Stimulated activated CD8-positive, alpha-beta memory T cell treated with anti-CD3 and anti-CD28 coated beads, Interleukin-15, amount 100 ng/mL, for 1 hour (primary cell): ENCODE measurements at regions not wholly inside any gene's neighbourhood (a gene's known extent, or its start where the extent isn't known, plus 50 kb on each side); places are given as distances from the start of the nearest gene placed in this dataset.
"Not testable (repeated sequence)": the region's sequence is repeated elsewhere in the genome, so short reads cannot be mapped to it uniquely, and the experiment has no call there.

Source experiments
- DNase-seq: peaks from one replicate; pipeline ENCODE4 v3.0.0-alpha.2; 2020; ENCODE audit warnings: low read depth

DNA sequence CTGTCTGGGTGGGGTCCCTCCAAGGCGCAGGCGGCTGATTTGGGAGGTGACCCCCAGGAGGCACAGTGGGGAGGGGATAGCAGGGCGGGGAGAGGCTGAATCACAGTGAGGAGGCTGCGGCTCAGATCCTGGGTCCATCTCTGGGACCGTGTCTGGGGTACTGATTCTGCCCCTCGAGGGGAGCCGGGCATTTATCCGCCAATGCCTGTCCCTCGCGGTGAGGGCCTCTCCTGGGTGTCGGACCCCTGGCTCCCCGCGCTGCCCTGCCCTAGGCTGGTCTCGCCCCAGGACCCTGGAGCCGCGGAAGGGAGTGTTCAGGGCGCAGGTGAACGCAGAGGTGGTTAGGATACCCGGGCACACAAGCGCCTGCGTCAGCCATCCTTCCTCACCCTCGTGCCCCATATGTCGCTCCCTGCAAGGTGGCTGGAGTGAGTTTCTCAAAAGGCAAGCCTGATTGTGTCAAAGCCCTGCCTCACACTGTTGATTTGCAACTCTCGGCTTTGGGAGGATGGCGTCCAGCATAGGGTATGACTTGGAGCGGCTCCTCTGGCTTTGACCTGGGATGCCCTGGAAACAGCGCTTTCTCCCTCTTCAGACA is 530.9 kb downstream of the PTPRU start:
- no peak for DNase-seq

DNA sequence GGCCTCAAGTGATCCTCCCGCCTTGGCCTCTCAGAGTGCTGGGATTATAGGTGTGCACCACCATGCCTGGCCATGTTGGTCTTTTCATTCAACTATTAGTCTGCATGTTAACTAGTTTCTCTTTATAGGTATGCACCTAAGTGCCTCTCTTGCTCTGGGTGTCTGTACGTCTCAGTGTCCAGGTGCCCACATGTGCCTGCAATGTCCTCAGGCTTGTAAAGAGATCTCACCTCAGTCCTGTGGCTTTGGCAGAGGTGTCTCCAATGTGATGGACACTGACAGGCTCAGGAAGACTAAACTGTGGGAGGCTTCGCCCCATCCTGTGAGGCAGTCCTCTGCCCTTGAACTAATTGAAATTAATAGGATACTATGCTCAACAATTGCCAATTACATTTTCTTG is 526.3 kb downstream of the PTPRU start:
- no peak for DNase-seq

DNA sequence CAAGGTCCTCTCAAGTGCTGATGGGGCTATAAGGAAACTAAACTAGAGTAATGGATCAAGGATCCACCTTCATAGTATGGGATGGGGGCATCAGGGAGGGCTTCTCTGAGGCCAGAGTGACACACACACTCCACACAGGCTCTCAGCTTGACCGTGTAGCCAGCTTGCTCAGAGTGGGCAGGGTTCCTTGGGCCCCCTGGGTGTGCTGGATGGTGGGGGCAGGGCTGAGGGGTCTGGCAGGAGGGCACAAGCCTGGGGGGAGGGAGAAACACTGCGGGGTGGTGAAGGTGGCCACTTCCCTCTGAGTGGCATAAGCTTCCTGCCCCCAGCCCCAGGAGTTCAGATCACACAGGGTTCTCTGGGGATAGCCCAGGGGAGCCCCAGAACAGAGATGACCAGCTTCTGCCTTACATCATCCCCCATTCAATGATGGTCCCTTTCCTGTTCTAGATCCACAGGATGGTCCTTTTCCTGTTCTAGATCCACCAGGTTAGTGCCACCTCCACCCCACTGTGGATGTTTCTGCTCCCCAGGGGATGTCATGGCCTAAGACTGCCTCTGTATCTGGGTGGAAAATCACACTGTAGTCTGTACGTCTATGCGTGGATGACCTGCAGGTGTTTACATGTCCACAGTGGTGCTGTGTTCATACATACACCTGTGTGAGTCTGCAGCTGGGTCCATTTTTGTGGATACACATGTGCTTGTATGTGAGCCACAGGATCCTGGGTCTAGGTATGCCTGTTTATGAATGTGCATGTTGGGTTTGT is 525.0 kb downstream of the PTPRU start:
- no peak for DNase-seq

DNA sequence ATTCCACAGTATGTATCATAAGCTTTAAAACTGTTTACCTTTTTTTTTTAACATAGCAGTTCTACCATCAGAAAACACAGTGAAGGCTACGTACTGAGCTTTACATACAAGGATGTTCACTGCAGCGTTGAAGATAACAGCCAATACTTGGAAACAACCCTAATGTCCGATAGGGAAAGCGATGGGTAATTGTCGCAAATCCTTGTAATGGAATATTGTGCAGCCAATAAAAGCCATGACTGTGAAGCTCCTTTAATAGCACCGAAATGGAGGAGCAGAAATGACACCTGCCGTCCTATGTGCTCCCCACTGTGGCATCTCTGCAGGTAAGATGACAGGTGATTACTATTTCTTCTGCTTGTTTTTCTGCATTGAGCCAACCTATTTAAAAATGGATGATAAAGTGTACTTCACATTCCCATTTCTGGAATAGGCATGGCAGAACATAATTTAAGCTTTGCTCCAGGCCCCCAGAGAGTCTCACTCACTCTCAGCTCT is 523.8 kb downstream of the PTPRU start:
- no peak for DNase-seq

DNA sequence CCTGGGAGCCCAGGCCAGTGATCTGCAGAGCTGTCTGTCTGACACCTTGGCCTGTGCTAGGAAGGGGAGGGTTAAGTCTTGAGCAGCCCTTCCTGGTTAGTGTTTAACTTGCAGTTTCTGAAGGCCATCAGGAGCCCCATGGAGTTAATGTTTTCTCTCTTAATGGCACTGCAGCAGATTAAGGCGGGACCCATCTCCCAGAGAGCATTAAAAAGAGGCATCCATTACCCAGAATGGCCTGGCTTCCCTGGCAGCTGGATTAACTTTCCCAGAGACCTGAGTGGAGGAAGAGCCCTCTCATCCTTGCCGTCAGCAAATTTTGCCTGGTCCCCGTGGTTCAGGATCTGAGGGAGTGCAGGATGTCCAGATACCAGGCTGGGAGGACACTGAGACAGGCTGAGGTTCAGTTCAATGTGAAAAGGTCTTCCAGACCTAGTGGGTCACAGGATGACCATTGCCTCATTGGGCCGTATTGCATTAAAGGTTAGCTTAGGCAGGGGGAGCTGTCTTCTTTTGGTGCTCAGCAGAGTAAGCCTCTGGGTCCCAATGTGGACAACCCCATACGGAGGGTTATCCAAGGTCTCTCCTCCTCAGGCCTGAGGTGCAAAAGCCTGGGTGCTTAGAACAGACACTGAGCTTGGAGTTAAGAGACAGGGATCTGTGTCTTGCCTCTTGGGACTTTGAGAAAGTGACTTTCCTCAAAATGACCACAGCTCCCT is 522.6 kb downstream of the PTPRU start:
- no peak for DNase-seq

DNA sequence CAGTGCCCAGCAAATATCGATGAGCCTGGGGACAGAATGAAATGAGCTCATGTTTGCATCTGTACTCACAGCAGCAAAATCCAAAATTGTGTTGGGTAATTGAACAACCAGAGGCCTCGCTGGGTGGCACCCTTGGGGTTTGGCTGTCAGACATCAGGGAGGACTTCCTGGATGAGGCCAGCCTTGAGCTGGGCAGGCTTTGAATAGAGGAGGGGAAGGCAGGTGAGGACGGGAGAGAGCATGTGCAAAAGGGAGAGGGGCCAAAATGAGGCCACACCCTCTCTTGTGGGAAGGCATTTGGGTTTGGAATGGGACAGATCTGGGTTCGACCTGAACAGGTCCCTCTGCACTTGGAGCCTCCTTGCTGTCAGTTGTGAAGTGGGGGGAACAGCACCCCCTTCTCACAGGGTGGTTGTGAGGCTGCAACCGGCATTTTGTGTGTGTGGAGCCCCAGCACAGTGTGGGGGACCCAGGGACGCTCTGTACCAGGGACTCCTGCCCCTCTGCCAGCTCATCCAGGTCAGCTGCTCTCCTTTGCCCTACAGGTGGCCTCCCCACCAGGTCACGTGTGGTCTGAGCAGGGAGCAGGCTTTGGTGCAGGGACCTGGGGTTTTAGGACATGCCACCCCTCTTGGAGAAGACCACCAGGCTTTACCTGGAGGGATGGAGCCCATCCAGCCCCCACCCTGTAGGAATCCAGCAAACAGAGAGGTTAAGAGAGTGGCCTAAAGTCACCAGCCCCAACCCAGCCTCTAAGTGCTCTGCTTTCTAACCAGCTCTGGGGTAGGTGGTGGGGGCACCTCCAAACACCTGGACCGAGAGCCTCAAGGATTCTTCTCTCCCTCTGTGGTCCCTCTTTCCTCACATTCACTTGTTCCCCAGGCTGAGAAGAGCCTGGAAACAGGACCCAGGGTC is 521.8 kb downstream of the PTPRU start:
- no peak for DNase-seq

DNA sequence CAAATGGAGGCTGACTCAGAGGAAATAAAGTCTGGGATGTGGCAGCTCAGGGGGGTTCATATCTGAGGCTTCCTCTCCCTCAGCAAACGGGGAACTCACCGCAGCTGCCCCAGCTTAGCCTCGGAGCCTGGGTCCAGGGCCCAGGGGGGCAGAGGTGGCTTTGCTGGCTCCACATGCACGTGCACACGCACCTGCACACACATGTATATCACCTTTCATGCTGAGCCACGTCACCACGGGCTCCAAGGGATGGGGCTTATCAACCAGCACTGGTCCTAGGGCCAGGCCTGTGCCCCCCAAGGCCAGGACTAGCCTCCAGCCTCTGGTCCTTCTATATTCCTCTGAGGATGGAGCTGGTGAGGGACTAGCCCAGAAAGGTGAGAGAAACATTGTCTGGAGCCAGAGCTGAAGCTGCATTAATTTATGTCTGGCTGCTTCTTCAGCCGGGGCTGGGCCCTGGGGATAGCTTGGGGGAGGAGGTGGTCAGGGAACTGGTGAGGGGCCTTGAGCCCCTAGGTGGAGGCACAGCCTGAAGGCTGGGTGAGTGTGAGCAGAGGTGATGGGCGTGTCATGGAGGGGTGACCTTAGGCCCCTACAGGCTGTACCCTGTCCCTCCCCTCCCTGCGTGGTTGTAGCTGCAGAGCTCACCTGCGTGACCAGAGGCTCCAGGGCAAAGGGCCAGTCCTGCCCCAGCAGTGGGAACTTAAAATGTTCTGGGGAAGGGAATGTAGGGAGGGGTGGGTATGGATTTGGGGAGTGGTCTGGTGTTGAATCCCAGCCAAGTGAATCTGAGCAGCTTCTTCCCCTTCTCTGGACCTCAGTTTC is 520.8 kb downstream of the PTPRU start:
- no peak for DNase-seq

DNA sequence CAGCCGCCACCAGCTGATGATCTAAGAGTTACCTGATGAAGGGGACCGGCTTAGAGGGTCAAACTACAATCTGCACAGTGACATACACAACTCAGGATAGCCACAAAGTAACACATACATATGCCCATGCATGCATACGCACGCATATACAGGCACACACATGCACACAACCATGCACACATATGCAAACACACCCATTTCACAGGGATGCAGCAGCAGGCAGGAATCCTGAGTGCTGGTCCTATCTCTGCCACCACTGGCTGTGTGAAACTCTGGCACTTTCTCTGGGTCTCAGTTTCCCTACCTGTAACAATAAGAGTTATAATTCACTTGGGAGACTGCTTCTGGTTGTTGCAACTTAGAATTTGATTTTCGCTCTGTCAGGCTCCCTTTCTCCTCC is 520.2 kb downstream of the PTPRU start:
- no peak for DNase-seq

DNA sequence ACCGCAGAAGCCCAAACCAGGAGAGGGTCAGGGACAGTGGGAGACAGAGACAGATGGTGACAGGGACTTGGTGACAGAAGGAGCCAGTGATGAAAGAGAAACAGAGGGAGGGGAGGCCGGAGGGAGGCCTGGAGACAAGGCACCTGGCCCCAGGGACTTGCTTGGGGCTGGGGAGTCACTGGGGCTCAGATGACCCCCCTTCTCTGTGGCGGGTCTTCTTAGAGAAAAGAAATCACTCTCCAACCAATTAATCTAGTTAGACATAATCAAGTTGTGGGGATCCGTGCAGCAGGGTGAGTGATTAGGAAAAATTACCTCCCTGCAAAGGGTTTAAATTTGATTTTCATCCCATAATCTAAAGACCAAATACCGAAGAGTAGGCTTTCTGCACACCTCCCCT is 519.8 kb downstream of the PTPRU start:
- no peak for DNase-seq

DNA sequence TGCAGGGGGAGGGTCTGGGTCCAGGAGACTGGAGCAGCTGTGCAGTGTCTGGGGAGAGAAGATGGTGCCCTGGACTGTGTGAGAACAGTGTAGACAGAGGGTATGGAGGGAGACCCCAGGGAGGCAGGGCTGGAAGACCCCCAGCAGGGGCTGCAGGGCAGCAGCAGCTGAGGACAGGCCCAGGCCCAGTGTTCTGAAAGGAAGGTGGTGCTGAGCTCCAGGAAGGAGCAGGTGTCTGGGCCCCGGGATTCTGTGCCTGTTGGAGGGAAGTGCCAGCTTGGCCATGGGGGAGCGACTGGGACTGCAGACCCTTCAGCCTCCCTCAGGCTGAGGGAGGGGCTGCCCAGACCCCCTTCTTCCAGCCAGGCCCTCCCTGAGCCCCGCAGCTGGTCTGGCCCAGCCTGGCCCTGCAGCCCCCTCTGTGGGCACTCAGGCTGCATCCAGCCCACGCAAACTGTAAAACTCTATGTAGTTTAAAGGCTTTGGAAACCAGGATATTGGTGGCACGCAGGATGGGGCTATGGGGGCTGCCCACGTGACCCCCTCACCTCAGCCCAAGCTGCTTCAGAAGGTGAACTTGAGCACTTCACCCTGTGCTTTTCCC is 519.2 kb downstream of the PTPRU start:
- DNase-seq, result not testable (repeated sequence)

DNA sequence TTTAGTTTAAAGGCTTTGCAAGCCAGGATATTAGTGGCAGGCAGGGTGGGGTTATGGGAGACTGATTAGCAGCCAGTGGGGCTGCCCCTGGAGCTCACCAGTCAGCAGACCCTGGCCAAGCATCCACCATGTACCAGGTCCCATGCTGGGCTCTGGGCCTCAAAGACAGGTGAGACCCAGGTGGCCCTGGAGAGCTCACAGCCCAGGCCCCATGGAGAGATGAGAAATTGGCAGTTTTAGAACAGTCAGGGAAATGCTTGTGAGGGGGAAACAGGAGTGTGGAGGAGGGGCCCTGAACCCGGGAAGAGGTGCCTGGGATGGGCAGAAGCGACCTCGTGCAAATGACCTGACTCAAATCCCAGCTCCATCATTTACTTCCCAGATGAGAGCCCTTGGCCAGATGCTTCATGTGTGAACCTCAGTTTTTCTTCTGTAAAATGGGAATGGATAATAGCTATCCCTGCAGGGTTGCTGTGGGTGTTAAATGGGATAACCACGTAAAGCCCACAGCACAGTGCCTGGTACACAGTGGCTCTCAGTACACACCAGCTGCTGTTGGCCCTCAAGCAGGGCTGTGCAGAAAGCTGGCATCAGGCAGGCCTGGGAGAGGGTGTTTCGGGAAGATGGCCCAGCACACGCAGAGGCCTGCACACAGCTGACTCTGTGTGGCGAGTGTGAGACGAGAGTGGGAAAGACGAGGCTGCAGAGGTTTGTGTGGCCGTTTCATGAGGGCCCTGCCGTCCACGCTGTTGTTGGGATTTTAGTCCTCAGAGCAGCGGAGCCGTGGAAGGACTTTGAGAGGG is 518.5 kb downstream of the PTPRU start:
- no peak for DNase-seq

DNA sequence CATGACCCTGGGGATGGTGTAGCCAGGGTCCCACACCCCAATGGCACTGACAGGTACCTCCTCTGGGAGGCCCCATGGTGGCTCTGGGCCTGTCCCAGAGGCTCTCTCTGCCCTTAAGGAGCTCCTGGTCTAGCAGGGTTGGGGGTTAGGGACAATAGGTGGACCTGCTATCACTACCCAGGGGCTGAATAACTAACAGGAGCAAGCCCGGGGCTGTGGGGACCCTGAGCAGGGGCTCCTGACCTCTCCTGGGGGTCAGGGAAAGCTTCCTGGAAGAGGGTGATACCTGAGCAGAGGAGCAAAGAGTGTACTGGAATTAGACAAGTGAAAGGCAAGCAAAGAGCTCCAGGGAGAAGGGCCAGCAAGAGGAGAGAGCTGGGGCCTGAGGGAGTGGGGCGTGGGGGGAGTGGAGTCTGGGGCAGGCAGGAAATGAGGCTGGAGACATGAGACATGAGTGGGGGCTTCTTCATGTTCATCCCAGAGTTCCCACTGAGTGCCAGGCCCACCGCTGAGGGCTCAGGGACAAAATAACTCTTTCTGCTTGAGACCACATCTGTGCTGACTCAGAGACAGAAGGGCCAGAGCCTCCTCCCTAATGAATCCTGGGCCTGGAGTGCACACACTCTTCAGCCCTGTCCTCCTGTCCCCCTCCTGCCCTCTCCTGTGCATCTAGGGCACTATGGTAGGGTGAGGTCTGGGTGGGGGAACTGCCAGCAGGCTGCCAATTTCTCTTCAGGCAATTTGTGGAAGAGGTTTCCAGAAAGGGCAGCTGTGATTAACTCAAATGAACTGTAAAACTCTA is 517.6 kb downstream of the PTPRU start:
- no peak for DNase-seq

DNA sequence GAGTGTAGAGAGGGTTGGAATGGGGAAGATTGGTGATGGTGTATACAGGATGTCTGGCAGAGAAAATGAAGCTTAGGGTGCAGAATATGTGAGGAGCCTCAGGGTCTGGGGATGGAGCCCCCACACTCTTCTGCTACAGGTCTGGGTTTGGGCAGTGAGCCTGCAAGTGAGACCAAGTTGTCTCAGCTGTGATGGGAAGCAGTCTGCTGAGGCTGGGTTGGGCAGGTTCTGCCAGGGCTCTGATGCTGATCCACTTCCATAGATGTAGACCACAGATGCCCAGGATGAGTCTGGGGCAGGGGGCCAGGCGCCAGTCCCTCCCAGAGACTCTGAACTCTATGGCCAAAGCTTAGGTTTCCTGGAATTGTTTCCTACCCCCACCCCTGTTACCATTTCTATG is 516.9 kb downstream of the PTPRU start:
- no peak for DNase-seq

DNA sequence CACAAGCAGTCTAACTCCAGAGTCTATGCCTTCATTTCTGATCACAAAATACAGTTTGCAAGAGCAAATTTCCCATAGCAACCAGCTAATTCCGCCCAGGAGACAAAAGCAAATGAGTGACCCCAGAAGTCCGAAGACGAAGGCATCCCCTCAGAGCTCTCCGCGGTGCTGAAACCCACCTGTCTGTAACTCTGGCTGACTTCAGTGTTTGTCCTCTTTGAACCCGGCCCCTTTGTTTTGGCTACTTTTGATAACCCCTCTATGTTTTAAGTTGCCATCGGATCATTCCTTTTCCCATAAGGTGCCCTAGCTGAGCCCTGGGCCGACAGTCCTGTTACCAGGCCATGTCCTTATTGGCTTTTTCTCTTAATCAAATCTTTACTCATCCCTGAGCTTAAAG is 515.8 kb downstream of the PTPRU start:
- DNase-seq, result no peak

DNA sequence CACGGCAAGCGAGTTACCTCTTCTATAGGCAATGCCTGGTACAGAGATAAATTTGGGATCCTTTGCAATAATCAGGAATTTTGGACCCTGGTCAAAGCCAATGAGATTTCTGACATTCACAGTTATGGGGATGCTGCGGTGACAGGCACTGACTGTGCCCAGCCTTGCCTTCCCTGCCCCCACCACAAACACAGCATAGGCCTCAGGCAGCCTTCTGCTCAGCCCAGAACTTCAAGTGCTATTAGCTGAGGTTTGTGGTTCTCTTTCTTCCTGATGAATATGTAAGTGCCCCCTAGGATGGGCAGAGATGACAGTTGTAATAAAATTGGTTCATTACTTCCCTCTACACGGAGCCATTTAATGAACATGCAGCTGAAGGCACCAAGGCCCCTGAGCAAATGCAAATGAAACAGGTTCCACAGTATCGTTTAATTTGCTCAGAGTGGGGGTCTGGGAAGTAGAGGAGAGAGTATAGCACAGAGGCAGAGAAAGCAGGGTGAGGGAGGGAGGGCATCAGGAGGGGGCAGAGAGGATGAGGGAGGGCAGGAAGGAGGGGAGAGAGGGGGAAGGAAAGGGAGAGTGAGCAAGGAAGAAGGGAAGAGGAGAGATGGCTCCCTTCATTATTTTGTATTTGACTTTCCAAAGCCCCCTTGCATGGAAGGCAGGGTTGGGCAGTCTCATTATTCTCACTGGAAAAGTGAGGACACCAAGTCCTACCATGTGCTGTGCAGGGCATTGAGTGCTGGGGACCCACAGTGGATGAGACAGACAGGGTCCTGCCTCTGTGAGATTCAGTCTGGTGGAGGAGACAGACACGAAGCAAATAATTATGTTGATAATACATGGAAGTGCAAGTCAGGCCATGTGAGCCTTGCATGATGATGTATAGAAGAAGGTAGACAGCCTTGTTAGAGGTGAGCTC is 513.0 kb downstream of the PTPRU start:
- DNase-seq, result no peak

DNA sequence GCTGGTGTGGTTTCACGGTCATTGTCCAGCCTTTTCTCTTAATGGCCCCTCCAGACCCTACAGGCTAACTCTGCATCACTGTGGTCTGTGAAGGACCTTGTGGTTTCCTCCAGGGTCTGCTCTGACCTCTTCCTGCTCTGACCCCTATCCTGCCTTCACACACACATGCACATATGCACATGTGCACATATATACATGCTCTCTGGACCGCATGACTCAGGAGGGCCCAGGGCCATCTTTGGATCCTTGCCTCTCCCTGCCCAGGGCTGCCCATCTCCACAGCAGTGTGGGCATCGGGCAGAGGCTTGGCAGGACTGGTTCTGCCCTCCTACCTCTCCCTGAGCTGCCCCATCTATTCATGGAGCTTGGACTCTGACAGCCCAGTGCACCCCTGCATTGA is 510.9 kb downstream of the PTPRU start:
- no peak for DNase-seq

DNA sequence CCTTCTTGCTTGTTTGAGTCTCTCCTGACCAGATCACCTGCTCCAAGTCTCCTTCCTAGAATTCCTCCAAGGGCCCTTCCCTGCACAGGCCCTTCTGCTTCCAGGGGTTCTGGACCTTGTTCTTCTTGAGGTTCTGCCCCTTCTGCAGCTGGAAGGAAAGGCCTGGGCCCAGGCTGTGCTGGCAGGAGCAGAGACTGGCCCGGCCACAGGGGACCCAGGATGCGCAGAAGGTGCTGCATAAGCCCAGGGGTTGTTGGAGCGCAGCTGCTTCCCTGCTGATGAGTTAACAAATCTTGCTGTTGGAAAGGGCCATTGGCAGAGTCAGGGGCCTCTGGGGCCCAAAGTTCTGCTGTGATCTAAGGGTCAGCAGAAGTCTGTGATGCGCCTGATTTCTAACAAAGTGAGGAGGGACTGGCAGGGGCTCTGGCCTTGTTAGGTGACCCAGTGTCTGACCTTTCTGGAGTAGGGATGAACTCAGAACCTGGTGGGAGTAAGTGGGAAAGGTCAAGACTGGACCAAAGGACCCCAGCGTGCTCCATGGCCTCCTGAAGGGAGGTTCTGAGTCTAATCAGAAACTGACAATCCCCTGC is 509.8 kb downstream of the PTPRU start:
- no peak for DNase-seq
